IPS DF 19.7 (cell line): ENCODE measurements at regions not wholly inside any gene's neighbourhood (a gene's known extent, or its start where the extent isn't known, plus 50 kb on each side); places are given as distances from the start of the nearest gene placed in this dataset.
"Not testable (repeated sequence)": the region's sequence is repeated elsewhere in the genome, so short reads cannot be mapped to it uniquely, and the experiment has no call there.

ENCODE experiments used
- DNase-seq: peaks from one replicate; pipeline ENCODE4 v3.0.0-alpha.2; 2013; ENCODE audit warnings: low read depth, low spot score

DNA sequence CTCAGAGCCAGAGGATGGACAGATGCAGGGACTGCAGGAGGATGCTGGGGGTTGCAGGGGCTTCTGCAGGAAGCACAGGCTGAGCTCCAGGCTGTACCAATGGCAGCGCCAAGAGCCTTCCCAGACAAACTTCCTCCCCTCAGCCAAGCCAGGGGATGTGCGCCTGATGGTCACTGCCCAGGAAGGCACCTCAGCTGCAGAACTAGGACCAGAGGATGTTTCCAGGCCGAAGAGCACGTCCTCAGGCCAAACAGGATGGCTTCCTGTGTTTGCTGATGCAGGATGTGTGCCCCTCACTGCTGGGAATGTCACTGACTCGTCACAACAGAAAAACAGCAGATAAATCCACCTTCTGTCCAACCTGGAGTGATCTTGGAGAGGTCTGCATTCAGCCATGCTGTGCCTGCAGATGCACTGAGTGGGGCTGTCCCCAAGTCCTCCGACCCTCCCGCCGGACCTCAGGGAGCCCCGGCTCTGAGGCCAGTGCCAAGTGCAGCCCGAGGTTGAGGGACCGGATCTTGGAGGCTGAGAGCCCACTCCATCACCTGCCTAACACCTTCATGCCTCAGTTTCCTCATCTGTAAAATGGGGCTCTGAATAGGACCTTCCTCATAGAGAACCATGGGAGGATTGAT is 152.5 kb upstream of the CHST15 start:
- DNase-seq: no peak

DNA sequence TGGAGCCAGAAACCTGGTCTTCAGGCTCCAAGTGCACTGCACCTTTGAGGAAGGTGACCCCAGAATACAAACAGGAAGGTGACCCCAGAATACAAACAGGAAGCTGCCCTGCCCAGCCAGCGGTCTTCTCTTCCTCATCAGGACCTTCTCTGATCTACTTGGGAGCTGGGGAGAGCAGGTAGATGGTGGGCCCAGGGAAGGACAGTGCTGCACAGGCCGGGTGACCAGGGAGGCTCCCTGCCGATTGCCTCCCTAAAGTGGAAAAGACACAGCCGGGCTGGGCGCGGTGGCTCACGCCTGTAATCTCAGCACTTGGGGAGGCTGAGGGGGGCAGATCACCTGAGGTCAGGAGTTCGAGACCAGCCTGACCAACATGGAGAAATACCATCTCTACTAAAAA is 151.8 kb upstream of the CHST15 start:
- no peak for DNase-seq

DNA sequence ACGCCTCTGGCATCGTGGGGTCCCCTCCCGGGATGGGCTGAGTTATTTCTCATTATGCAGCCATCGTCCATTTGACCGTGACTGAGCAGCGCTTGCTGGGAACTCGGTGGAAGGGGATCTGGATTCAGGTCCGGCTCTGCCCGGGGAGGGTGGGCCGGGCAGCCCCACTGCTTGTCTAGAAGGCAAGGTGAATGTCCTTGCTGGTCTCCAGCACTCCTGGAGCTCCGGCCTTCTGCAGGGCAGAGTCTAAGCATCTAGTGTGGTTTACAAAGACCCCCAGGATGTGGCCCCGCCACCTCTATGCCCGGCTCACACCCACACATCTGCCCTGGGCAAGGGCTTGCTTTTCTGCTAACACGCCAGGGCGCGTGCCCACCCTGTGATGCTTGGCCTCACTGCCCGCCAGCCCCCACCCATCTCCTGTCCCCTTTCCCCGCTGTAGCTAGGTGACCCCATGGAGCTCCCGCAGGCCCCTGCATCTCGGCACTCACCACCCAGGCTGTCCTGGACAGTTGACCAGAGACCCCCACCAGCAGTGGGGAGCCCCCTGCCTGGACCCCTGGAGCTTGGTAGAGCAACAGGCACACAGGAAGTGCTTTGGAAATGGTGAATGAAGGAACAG is 151.0 kb upstream of the CHST15 start:
- DNase-seq: no peak

DNA sequence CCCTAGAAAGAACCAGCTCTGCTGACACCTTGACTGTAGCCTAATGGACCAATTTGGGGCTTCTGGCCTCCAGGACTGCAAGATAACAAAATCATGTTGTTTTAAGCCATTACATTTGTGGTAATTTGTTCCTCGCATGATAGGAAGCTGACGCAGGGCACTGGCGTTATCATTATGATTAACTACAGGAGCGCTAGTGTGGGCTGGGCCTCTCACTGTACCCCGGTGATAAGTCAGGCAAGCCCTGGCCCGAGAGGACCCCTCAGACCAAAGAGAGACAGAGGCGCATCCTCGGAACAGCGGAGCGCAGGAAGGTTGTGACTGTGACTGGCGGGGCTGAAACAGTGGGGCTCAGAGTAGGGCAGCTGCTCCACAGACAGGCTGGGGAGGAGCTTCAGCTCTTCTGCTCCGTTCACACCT is 150.3 kb upstream of the CHST15 start:
- DNase-seq: no peak

DNA sequence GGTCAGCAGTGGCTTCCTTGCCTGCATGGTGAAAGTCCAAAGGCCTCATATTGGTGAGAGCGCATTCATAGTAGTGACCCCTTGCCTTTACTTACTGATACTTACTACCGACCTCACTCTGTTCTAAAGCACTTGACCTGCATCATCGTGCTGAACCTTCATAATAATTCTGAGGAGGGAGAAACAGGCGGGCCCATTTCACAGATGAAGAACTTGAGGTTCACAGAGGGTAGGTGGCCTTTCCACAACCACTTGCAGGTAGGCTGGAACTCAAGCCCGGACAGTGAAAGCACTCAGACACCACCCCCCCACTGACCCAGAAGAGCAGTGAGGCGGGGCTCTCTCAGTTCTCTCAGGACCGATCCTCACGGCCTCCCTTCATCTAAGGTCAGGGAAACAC is 149.4 kb upstream of the CHST15 start:
- no peak for DNase-seq

DNA sequence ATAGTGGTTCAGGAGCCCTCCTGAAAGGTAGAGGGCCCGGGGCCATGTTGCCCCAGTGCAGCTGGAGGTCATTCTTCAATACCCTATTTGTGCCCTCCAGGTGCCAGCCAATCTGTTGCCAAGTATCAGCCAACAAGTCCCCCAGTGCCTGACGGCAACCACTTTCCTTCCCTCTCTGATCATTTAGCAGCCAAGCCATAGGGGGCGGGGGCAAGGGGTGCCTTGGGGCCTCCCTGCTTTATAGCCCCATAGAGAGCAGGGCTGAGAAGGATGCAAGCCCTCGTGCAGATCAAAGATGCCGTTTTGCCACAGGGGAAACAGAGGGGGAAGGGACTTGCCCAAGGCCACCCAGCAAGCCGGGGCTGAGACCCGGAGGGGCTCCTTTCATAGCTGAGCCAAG is 149.0 kb upstream of the CHST15 start:
- DNase-seq: no peak

DNA sequence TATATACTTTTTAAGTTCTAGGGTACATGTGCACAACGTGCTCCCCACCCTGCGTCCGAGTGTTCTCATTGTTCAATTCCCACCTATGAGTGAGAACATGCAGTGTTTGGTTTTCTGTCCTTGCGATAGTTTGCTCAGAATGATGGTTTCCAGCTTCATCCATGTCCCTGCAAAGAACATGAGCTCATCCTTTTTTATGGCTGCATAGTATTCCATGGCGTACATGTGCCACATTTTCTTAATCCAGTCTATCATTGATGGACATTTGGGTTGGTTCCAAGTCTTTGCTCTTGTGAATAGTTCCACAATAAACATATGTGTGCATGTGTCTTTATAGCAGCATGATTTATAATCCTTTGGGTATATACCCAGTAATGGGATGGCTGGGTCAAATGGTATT is 148.1 kb upstream of the CHST15 start:
- not testable (repeated sequence) for DNase-seq

DNA sequence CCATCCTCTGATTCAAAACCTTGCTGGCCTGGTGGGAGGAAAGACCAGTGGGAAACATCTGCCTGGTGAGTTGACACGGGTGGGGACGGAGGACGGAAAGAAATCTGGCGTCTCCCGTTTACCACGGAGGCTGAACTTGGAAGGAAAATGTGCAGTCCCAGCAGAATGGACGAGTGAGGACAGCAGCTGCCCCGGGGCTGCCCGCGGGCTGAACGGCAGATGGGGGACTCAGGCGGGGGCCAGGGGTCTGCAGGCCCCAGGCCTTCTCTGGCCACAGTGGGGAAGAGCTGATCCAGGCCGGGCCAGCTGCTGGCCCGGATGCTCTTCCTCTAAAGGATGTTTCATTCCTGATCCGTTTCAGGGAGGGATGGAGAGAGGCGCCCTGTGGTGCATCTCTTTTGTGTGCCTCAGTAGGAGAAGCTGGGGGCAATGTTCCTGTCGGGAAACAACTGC is 147.5 kb upstream of the CHST15 start:
- DNase-seq: no peak

DNA sequence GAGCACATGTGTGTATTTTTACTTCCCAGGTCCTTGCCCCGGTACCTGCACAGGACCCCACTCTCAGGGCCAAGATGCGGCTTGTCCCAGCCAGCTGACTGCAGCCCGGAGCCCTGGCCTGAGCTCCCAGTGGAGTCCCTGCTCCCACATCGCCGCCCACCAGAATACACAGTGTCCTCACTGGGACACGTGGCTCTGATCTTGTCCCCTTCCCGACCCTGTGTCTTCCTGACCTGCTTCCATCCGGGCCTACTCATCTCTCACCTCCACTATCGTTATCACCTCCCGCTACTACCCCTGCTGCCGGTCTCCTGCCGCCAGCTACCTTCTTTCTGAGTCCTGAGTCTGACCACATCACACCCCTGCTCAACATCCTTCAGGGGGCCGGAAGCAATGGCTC is 146.3 kb upstream of the CHST15 start:
- DNase-seq: no peak

DNA sequence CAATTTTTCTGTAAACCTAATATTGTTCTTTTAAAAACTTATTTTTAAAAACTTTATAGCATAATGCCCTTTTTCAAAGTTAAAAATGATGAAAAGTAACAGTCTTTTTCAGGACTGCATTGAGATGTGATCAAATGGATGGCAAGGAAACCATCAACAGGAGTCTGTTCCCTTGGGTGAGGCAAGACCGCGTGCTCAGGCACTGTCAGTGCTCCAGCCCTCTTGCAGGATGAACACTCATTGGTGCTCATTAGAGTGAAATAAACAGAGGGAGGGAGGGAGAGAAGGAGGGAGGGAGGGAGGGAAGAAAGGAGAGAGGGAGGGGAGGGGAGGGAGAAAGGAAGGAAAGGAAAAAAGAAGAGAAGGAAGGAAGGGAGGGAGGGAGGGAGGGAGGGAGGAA is 145.7 kb upstream of the CHST15 start:
- no peak for DNase-seq

DNA sequence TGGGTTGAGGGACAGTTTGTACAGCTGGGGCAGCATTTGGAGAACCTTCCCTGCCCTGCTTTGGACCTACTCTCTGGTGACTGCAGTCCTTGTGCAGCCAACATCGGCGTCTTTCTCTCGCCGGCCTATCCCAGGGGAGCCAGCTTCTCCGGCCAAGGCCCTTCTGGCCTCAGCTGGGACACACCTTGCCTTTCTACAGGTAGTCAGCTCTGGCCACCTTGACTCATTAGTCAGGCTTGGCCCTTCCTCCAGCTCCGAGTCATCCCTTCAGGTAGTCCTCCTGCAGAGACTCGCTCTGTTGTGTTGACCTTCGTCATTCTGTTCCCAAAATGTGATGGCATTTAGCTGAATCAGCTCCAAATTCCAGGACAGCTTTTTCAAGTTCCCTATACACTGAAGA is 145.0 kb upstream of the CHST15 start:
- DNase-seq: no peak

DNA sequence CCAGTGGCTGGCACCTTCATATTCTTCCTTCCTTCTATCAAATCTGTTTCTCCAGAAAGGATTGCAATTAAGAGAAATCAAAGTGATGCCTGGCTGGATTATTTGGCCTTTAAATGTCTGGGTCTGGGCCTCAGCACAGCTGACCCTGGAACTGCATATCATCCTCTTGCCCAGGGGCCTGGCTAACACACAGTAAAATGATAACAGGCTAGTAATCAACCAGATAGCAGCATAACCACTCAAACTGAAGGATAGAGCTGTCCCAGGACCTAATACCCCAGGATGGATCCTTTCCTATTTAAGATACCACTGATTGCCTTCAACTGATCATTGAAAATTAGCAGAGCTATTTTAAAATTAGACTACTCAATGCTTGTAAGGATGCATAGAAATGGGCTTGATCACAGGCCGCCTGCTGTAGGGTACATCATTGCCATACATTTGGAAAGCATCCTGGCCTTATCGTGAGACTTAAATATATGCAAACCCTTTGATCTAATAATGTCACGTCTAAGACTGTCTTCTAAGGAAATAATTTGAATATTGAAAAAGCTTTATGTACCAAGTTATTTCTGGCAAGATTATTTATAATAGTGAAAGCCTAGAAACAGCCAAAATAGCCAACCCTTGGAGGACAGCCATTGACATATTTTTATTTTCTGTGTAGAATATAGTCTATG is 144.0 kb upstream of the CHST15 start:
- DNase-seq: no peak

DNA sequence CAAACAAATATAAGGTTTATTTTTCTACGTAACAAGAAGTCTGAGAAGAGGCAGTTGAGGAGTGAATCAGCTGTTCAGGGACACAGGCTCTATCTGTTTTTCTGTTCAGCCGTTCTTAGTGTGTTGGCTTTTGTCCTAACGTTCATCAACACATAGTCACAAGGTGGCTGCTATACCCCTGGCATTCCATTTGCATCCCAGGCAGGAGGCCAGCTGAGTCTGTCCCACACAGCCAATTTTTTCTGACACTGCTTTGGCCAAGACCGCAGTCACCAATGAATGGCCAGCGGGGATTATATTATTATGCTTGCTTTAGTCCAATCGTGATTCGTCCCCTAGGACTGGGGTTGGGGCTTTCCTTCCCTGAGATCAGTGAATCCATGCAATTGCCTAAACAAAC is 143.4 kb upstream of the CHST15 start:
- DNase-seq: no peak

DNA sequence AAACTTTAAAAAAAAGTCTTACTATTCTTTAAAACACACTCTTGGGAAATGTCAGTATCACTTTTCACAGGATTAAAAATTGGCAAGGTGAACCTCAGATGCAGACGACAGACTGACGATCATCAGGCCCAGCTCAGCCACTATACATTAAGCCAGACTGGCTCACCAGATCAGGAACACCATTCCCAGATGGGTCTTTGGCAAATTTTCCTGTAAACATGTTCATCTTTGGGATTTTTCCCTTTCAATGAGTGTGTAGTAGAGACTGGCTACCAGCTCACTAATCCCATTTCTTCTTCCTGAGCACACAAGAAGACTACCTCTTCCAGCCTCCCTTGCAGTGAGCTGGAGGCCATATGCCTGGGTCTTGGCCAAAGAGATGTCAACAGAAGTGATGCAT is 142.7 kb upstream of the CHST15 start:
- no peak for DNase-seq

DNA sequence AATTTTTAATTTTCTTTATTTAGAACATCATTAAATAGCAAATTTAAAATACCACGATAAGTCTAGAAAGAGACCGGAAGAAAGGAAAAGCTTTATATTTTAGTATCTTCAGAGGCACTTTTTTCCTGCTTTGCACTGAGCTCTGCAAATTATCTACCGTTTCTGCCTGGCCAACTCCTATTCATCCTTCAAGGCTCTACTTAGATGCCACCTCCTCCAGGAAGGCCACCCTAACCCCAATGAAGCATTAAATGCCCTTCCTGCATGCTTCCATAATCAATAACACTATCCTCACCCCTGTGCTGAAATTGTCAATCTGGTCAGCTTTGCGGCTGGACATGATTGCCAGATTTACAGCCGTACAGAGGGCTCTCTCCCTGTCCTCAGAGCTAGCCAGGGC is 141.8 kb upstream of the CHST15 start:
- no peak for DNase-seq

DNA sequence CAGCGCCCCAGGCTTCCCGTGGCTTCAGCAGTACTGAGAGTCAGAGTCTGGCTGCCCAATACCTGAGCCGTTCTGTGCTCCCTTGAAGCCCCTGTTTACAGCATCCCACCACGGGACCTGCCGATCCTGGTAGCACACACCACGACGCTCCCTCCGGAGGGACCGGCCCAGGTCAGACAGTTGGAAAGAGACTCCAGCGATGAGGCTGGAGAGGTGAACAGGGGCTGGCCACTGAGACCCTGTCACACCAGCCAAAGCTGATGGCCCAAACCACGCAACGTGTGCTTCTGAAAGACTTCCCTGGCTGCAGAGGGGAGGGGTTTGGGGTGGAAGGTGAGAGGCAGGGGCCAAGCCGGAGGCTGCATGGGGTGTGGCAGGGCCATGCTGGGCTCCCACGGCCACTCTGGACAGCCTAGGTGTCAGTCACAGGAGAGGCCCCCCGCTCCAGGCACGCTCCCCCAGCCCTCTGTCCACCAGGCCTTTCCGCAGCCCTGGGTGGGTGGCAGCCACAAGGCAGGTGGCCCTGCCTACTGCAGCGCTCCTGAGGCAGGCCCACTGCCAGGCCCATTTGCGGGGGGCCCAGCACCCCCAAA is 140.2 kb upstream of the CHST15 start:
- DNase-seq: no peak

DNA sequence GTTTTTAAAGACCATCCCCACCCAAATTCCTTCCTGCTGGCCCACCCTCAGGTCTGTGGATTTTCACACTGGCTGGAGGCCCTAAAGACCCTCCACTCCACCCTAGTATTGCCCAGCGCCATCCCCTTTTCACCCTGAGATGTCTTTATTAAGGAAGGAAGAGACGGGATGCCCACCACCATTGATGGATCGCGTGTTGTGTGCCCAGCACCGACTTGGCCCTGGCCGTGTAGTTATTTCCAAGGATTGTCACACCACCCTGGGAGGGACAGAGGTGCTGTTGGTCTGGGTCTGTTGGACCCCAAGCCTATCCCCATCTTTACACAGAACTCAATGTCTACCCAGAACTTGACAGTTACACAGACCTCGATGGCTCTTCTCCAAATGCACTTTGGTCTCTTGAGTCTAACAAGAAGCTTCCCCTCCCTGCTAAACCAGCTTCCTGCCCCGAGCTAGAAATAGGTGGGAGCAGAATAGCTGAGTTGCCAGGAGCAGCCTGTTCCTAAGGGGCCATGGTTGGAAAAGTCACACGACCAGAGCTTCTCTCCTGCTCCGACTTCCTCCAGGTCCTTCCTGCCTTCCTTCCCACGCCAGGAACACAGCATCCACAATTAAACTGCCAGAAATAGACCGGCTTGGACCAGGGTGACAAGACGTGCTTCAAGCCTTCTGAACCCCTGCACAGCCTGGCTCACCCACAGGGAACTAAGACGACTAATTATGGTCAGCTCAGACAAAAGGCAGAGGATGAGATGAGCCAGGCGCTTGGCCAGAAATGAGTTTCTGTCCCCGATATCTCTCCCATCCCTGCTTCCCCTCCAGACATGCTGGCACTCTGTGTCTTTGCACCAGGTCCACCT is 139.5 kb upstream of the CHST15 start:
- DNase-seq: no peak

DNA sequence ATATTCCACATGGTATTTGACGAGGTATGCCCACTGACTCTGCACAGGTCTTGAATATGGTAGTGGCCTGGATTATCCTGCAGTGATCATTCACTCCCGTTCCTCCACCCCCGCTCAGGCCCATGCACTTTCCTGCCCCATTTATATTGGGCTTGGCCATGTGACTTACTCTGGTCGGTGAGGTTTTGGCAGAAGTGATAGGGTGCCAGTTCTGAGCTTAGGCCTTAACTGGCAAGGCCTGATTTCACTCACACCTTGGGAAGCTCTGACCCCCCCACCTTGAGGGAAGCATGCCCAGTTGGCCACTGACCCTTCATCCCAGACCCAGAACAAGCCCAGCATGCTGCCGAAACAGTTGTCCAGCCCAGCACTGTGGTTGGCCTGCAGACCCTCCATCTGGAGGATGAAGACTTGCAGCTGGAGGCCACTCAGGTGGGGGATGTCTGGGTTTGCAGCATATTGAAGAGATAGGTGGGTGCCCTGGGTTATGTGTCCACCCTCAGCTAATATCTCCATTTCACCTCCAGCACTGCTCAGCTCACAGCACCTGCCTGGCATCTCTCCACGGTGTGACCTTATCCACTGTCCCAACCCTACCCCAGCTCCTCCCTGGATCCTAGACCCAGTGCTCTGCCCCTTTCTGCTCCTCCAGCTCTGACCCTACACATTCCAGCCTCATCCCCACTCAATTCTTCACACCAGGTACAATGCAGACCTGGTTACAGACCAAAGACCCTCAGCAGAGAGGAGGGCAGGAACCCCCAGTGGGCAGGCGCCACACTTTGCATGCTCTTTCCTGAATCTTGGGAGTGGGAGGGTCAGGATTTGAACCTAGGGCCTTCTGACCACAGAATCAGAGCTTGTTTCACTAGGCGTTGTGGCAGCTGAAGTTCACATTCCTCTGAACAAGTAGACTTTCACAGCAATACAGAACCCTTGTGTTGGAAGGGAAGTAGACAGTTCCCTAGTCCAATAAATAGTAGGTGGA is 138.1 kb upstream of the CHST15 start:
- no peak for DNase-seq

DNA sequence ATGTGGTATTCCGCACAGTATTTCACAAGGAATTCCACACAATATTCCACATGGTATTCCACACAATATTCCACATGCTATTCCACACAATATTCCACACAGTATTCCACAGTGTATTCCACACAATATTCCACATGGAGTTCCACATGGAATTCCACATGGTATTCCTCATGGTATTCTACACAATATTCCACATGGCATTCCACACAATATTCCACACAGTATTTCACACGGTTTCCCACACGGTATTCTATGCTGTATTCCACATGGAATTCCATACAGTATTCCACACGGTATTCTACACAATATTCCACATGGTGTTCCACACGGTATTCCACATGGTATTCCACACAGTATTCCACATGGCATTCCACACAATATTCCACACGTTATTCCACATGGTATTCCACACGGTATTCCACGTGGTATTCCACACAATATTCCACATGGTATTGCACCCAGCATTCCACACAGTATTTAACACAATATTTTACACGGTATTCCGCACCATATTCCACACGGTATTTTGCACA is 137.3 kb upstream of the CHST15 start:
- no peak for DNase-seq

DNA sequence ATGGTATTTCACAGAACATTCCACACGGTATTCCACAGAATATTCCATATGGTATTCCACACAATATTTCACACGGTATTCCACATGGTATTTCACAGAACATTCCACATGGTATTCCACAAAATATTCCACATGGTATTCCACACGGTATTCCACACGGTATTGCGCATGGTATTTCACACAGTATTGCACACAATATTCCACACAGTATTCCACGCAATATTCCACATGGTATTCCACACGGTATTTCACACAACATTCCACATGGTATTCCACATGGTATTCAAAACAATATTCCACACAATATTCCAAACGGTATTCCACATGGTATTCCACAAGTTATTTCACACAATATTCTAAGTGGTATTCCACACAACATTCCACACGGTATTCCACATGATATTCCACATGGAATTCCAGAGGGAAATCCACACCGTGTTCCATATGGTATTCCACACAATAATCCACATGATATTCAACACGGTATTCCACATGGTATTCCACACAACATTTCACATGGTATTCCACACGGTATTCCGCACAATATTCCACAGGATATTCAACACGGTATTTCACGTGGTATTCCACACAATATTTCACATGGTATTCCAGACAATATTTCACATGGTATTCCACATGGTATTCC is 136.7 kb upstream of the CHST15 start:
- DNase-seq: no peak
